ENCODE measurements at regions not wholly inside any gene's neighbourhood (a gene's known extent, or its start where the extent isn't known, plus 50 kb on each side); places are given as distances from the start of the nearest gene placed in this dataset.

DNA sequence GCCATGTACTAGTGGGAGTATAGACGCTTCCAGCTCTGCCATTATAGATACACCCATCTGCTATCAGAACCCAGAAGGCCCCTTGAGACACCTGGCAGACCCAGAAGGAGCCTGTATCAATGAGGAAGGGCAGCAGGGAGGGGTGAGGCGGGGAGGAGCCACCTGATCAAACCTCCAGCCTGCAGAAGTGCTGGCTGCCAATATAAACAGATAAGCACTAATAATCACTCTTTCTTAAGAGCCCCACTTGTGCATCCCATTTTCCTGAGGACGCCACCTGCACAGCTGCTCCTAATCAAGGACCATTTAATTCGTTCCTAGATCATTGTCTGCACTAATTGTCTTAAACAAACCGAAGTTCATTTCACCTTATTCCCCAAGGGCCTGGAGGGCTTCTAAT lies 75.0 kb upstream of the NEK6 start:
- BruUV-seq (replicated peaks): no TSS peak
- Histone ChIP-seq H3K4me1 (ENCODE audit: control insufficient read depth, extremely low read depth, insufficient read depth, low read length) (no peaks in the 10 kb centered on the region), H3K9me1 (replicated peaks; ENCODE audit: control insufficient read depth, extremely low read depth, insufficient read depth, low read length) (no peaks in the 10 kb centered on the region), H3K27me3 (ENCODE audit: control insufficient read depth in 2 of 2, insufficient read depth in 2 of 2, low read length in 2 of 2) (peaks cover 14 to 23% of the 10 kb centered on the region in 2 experiments), H4K20me1 (replicated peaks; ENCODE audit: control insufficient read depth, extremely low read depth, insufficient read depth, low read length) (no peaks in the 10 kb centered on the region), H3K4me3 (replicated peaks in 1 of 3; ENCODE audit: insufficient read depth in 1 of 3, low read depth in 1 of 3, low read length in 3 of 3) (no peak overlapping the region), H3K4me2 (ENCODE audit: insufficient read depth, low read length) (no peak overlapping the region), H3K27ac (ENCODE audit: insufficient read depth, low read depth, low read length) (no peak overlapping the region), H3K79me2 (ENCODE audit: control insufficient read depth, insufficient read depth, low read length) (no peaks in the 10 kb centered on the region), H3K9ac (replicated peaks; ENCODE audit: extremely low read depth, insufficient read depth, low read length) (no peak overlapping the region), H3K9me3 (replicated peaks; ENCODE audit: control insufficient read depth, insufficient read depth, low read length) (no peaks in the 10 kb centered on the region), H2AFZ (ENCODE audit: low read depth, low read length) (no peak overlapping the region), H3K36me3 (ENCODE audit: control insufficient read depth in 2 of 2, extremely low read depth in 1 of 2, insufficient read depth in 2 of 2, low read length in 2 of 2) (no peaks in the 10 kb centered on the region)
- dilution Hi-C loops (cut with MboI; ENCODE audit: extremely low pct_ligation_motif_present, low sequenced_read_pairs) (no loop called here), intact Hi-C loops (cut with micrococcal nuclease) (no loop called here)
- ChIA-PET POLR2A (no interaction called here), CTCF (interaction anchor here (2.4 kb wide), 2 partner anchors 10 to 20 kb away, joined by 10 read pairs; no protein-coding TSS in a partner anchor)
- no peak for TF ChIP-seq POLR2A (IDR thresholded peaks at IDR 0.05; ENCODE audit: low read depth, low read length)
- TF ChIP-seq, protein P1, sequence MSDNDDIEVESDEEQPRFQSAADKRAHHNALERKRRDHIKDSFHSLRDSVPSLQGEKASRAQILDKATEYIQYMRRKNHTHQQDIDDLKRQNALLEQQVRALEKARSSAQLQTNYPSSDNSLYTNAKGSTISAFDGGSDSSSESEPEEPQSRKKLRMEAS (IDR thresholded peaks at IDR 0.05; ENCODE audit: insufficient read depth, insufficient read length): no peak
- TF ChIP-seq POLR2AphosphoS5 (IDR thresholded peaks at IDR 0.05; ENCODE audit: insufficient read depth, low read depth, low read length): no peak
- no peak for TF ChIP-seq FOS (IDR thresholded peaks at IDR 0.05; ENCODE audit: borderline replicate concordance, insufficient read depth, low read length)
- no peak for TF ChIP-seq GATA2 (IDR thresholded peaks at IDR 0.05; ENCODE audit: insufficient read depth, insufficient read length, low read depth, low read length)
- no peak for TF ChIP-seq JUN (IDR thresholded peaks at IDR 0.05; ENCODE audit: borderline replicate concordance, insufficient read depth, insufficient read length, low read depth)
- DNase-seq (ENCODE audit: low read depth, low spot score) (no peak), FAIRE-seq (no peak)

DNA sequence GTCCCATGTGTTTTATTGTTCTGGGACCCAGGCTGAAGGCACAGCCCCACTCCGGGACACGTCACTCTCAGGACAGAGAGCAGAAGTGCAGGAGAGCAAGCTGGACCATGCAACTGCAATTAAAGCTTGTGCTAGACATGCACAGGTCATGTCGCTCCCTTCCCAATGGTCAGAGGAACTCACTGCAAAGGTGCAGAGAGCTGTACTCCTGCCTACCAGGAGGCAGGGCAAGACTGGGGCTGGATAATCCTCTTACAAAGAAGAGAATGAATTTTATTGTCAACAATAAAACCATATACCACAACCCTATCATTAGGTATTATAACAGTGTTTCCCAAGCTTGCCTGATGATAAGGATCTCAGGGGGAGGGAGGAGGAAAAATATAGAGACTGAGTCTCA lies 74.0 kb upstream of the NEK6 start:
- Histone ChIP-seq H2AFZ (ENCODE audit: low read depth, low read length) (no peak overlapping the region), H3K4me2 (ENCODE audit: insufficient read depth, low read length) (no peak overlapping the region), H4K20me1 (replicated peaks; ENCODE audit: control insufficient read depth, extremely low read depth, insufficient read depth, low read length) (no peaks in the 10 kb centered on the region), H3K36me3 (ENCODE audit: control insufficient read depth in 2 of 2, extremely low read depth in 1 of 2, insufficient read depth in 2 of 2, low read length in 2 of 2) (no peaks in the 10 kb centered on the region), H3K9ac (replicated peaks; ENCODE audit: extremely low read depth, insufficient read depth, low read length) (no peak overlapping the region), H3K27me3 (ENCODE audit: control insufficient read depth in 2 of 2, insufficient read depth in 2 of 2, low read length in 2 of 2) (peaks cover 14 to 23% of the 10 kb centered on the region in 2 experiments), H3K79me2 (ENCODE audit: control insufficient read depth, insufficient read depth, low read length) (no peaks in the 10 kb centered on the region), H3K27ac (ENCODE audit: insufficient read depth, low read depth, low read length) (no peak overlapping the region), H3K4me3 (replicated peaks in 1 of 3; ENCODE audit: insufficient read depth in 1 of 3, low read depth in 1 of 3, low read length in 3 of 3) (no peak overlapping the region), H3K9me1 (replicated peaks; ENCODE audit: control insufficient read depth, extremely low read depth, insufficient read depth, low read length) (no peaks in the 10 kb centered on the region), H3K9me3 (replicated peaks; ENCODE audit: control insufficient read depth, insufficient read depth, low read length) (no peaks in the 10 kb centered on the region), H3K4me1 (ENCODE audit: control insufficient read depth, extremely low read depth, insufficient read depth, low read length) (no peaks in the 10 kb centered on the region)
- POLR2A ChIA-PET: no interaction called here
- no peak for FAIRE-seq
- no TSS peak for BruUV-seq (replicated peaks)
- DNase-seq (ENCODE audit: low read depth, low spot score): no peak
- TF ChIP-seq EZH2 (IDR thresholded peaks at IDR 0.05; ENCODE audit: borderline replicate concordance, low read depth, low read length, severe bottlenecking) (no peak), FOS (IDR thresholded peaks at IDR 0.05; ENCODE audit: borderline replicate concordance, insufficient read depth, low read length) (no peak), MYC (IDR thresholded peaks at IDR 0.05; ENCODE audit: low read depth, low read length) (no peak), POLR2A (IDR thresholded peaks at IDR 0.05; ENCODE audit: low read depth, low read length) (no peak), GATA2 (IDR thresholded peaks at IDR 0.05; ENCODE audit: insufficient read depth, insufficient read length, low read depth, low read length) (no peak), POLR2AphosphoS5 (IDR thresholded peaks at IDR 0.05; ENCODE audit: insufficient read depth, low read depth, low read length) (no peak), JUN (IDR thresholded peaks at IDR 0.05; ENCODE audit: borderline replicate concordance, insufficient read depth, insufficient read length, low read depth) (no peak)
- TF ChIP-seq, protein P1 (IDR thresholded peaks at IDR 0.05; ENCODE audit: insufficient read depth, insufficient read length): no peak
- TF ChIP-seq, protein P2, sequence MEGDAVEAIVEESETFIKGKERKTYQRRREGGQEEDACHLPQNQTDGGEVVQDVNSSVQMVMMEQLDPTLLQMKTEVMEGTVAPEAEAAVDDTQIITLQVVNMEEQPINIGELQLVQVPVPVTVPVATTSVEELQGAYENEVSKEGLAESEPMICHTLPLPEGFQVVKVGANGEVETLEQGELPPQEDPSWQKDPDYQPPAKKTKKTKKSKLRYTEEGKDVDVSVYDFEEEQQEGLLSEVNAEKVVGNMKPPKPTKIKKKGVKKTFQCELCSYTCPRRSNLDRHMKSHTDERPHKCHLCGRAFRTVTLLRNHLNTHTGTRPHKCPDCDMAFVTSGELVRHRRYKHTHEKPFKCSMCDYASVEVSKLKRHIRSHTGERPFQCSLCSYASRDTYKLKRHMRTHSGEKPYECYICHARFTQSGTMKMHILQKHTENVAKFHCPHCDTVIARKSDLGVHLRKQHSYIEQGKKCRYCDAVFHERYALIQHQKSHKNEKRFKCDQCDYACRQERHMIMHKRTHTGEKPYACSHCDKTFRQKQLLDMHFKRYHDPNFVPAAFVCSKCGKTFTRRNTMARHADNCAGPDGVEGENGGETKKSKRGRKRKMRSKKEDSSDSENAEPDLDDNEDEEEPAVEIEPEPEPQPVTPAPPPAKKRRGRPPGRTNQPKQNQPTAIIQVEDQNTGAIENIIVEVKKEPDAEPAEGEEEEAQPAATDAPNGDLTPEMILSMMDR (IDR thresholded peaks at IDR 0.05; ENCODE audit: extremely low read depth in 1 of 2, insufficient read depth in 1 of 2, low read depth in 1 of 2, low read length in 2 of 2): no peak
- intact Hi-C loops (cut with micrococcal nuclease) (no loop called here), dilution Hi-C loops (cut with MboI; ENCODE audit: extremely low pct_ligation_motif_present, low sequenced_read_pairs) (no loop called here)
- CTCF ChIA-PET: interaction anchor here (1.2 to 2.4 kb wide), 4 partner anchors 11 to 60 kb away, joined by 3 to 10 read pairs (median 8); no protein-coding TSS in a partner anchor
